ENCODE measurements at regions not wholly inside any gene's neighbourhood (a gene's known extent, or its start where the extent isn't known, plus 50 kb on each side); places are given as distances from the start of the nearest gene placed in this dataset.

GRCh38 chr4:181468451-181468850 is 774.8 kb upstream of the TENM3 start:
- no peak for TF ChIP-seq CTCF (IDR thresholded peaks at IDR 0.05; ENCODE audit: low read depth, low read length)
- in situ Hi-C loops (cut with HindIII; ENCODE audit: low sequenced_read_pairs) = no loop called here
- H3K4me3 ChIP-seq (ENCODE audit: low read depth, low read length) = no peak overlapping the region
- DNase-seq (ENCODE audit: low read depth, low spot score) = no peak

- TF ChIP-seq CTCF (IDR thresholded peaks at IDR 0.05; ENCODE audit: low read depth, low read length) = no peak
- no peak overlapping the region for H3K4me3 ChIP-seq (ENCODE audit: low read depth, low read length)
- no peak for DNase-seq (ENCODE audit: low read depth, low spot score)
- in situ Hi-C loops (cut with HindIII; ENCODE audit: low sequenced_read_pairs) = no loop called here
Observed at GRCh38 chr4:181470306-181470705, 772.9 kb upstream of the TENM3 start.

GRCh38 chr4:181475359-181475758 is 767.8 kb upstream of the TENM3 start:
- no peak for DNase-seq (ENCODE audit: low read depth, low spot score)
- H3K4me3 ChIP-seq (ENCODE audit: low read depth, low read length) = no peak overlapping the region
- no peak for TF ChIP-seq CTCF (IDR thresholded peaks at IDR 0.05; ENCODE audit: low read depth, low read length)

GRCh38 chr4:181475781-181476507 is 767.3 kb upstream of the TENM3 start:
- in situ Hi-C loops (cut with HindIII; ENCODE audit: low sequenced_read_pairs) = no loop called here
- peak; percentile 5 for DNase-seq (ENCODE audit: low read depth, low spot score)
- no peak overlapping the region for H3K4me3 ChIP-seq (ENCODE audit: low read depth, low read length)
- TF ChIP-seq CTCF (IDR thresholded peaks at IDR 0.05; ENCODE audit: low read depth, low read length) = no peak

More at GRCh38 chr4:181475359-181475758, 767.8 kb upstream of the TENM3 start:
- in situ Hi-C loops (cut with HindIII; ENCODE audit: low sequenced_read_pairs) = no loop called here

GRCh38 chr4:181476508-181476890 is 766.7 kb upstream of the TENM3 start:
- H3K4me3 ChIP-seq (ENCODE audit: low read depth, low read length) = no peak overlapping the region
- no peak for TF ChIP-seq CTCF (IDR thresholded peaks at IDR 0.05; ENCODE audit: low read depth, low read length)
- in situ Hi-C loops (cut with HindIII; ENCODE audit: low sequenced_read_pairs) = no loop called here
- DNase-seq (ENCODE audit: low read depth, low spot score) = peak; percentile 4

GRCh38 chr4:181477591-181477990 is 765.6 kb upstream of the TENM3 start:
- TF ChIP-seq CTCF (IDR thresholded peaks at IDR 0.05; ENCODE audit: low read depth, low read length) = no peak
- DNase-seq (ENCODE audit: low read depth, low spot score) = no peak
- H3K4me3 ChIP-seq (ENCODE audit: low read depth, low read length) = no peak overlapping the region
- in situ Hi-C loops (cut with HindIII; ENCODE audit: low sequenced_read_pairs) = no loop called here

Data from astrocyte of the spinal cord (primary cell).